HepG2 (cell line): ENCODE measurements at regions not wholly inside any gene's neighbourhood (a gene's known extent, or its start where the extent isn't known, plus 50 kb on each side); places are given as distances from the start of the nearest gene placed in this dataset.

Experiments used
- ATAC-seq: fragments of 200-7000 bp; cut with Tn5 transposase; 3 replicates; pipeline ENCODE4 v1.9.1; 2020; ENCODE audit warnings: mild to moderate bottlenecking, moderate library complexity
- BruUV-seq: library from RNA; stranded (reverse); fragments of 400-500 nt; replicated peaks from 2 replicates; lab custom pipeline; 2021; lab: Mats Ljungman, UMichigan
- CTCF ChIA-PET: fragments of 300-600 bp; formaldehyde crosslinking; extraction: SDS; loops from one replicate; lab custom pipeline; 2021; ENCODE audit warnings: low total read pairs, inconsistent platforms, low intra/inter-chr PET ratio; lab: Yijun Ruan, JAX
- POLR2A ChIA-PET: fragments of 350-600 bp; sonication (Branson Sonifier 250); formaldehyde crosslinking; loops from one replicate; lab custom pipeline; 2020; ENCODE audit warnings: antibody characterized with exemption, inconsistent platforms; lab: Yijun Ruan, JAX
- DNase-seq: peaks from one replicate; pipeline ENCODE4 v3.0.0-alpha.2; 2015; ENCODE audit warnings: low spot score
- FAIRE-seq: peaks from 3 replicates; lab custom pipeline; 2011; peaks lifted over from hg19 to GRCh38; lab: Jason Lieb, UNC
- H2AFZ ChIP-seq: one replicate; pipeline ENCODE4 v1.6.1; 2011; ENCODE audit warnings: low read length, inconsistent platforms
- H3K27ac ChIP-seq: fragments of 300-600 bp; 3 replicates; pipeline ENCODE4 v1.8.0; 2011; ENCODE audit warnings: mixed run types, mild to moderate bottlenecking, mixed read lengths, low read length, inconsistent platforms; ENCODE audit not compliant: insufficient read depth; ENCODE audit errors: extremely low read length
- H3K27me3 ChIP-seq, 2 experiments: fragments of 200-600 bp in 1 of 2; 2 replicates in 1 of 2; 3 replicates in 1 of 2; pipeline versions ENCODE4 v1.6.0 to v1.8.0; 2011; ENCODE audit warnings: low read length in 2 of 2, mild to moderate bottlenecking in 2 of 2, moderate library complexity in 2 of 2, inconsistent platforms in 1 of 2; ENCODE audit not compliant: insufficient read depth in 2 of 2, control insufficient read depth in 1 of 2
- H3K36me3 ChIP-seq, 2 experiments: fragments of 200-600 bp in 1 of 2; replicated peaks in 1 of 2; 2 replicates in 1 of 2; 3 replicates in 1 of 2; pipeline versions ENCODE4 v1.5.1 to v1.8.0; 2011; ENCODE audit warnings: low read length in 2 of 2, inconsistent platforms in 1 of 2; ENCODE audit not compliant: insufficient read depth in 2 of 2, control insufficient read depth in 1 of 2
- H3K4me1 ChIP-seq: 2 replicates; pipeline ENCODE4 v1.5.1; 2012; ENCODE audit warnings: low read length, inconsistent platforms; ENCODE audit not compliant: insufficient read depth
- H3K4me2 ChIP-seq: 2 replicates; pipeline ENCODE4 v1.6.0; 2011; ENCODE audit warnings: low read depth, low read length, inconsistent platforms
- H3K4me3 ChIP-seq, 3 experiments: fragments of 200-600 bp in 1 of 3; sonication (generic), shearing (Covaris generic) in 1 of 3; replicated peaks in 1 of 3; 2 replicates each; pipeline ENCODE4 v1.5.1; 2011 to 2016; ENCODE audit warnings: low read length in 3 of 3, inconsistent platforms in 2 of 3, low read depth in 2 of 3, mild to moderate bottlenecking in 2 of 3, control low read depth in 1 of 3, mixed read lengths in 1 of 3; ENCODE audit not compliant: insufficient read depth in 1 of 3
- H3K79me2 ChIP-seq: one replicate; pipeline ENCODE4 v1.6.1; 2011; ENCODE audit warnings: low read length, inconsistent platforms; ENCODE audit not compliant: insufficient read depth
- H3K9ac ChIP-seq: 2 replicates; pipeline ENCODE4 v1.6.0; 2011; ENCODE audit warnings: mild to moderate bottlenecking, low read depth, low read length, inconsistent platforms; ENCODE audit not compliant: insufficient read depth
- H3K9me3 ChIP-seq: 2 replicates; pipeline ENCODE4 v1.5.1; 2012; ENCODE audit warnings: mild to moderate bottlenecking, low read length
- H4K20me1 ChIP-seq: 2 replicates; pipeline ENCODE4 v1.6.0; 2011; ENCODE audit warnings: inconsistent platforms, mild to moderate bottlenecking, low read length, moderate library complexity; ENCODE audit not compliant: insufficient read depth
- CBX1 ChIP-seq: IDR thresholded peaks from one replicate; pipeline ENCODE4 v1.6.1; 2016; ENCODE audit warnings: antibody characterized with exemption, low read depth
- KMT2A ChIP-seq: sonication (generic); formaldehyde crosslinking; IDR thresholded peaks from 2 replicates; pipeline ENCODE4 v1.4.0; 2020; ENCODE audit warnings: missing genetic modification reagents
- MLLT10 ChIP-seq: sonication (generic); formaldehyde crosslinking; IDR thresholded peaks from 2 replicates; pipeline ENCODE4 v1.4.0; 2020; ENCODE audit warnings: missing genetic modification reagents
- PCBP1 ChIP-seq: fragments of 200-400 bp; formaldehyde crosslinking; IDR thresholded peaks from 2 replicates; pipeline ENCODE4 v1.6.1; 2017; ENCODE audit warnings: mild to moderate bottlenecking, low read depth, low read length, borderline replicate concordance
- PLSCR1 ChIP-seq: sonication (generic); formaldehyde crosslinking; IDR thresholded peaks from 2 replicates; pipeline ENCODE4 v1.5.0; 2020; ENCODE audit warnings: missing genetic modification reagents, mild to moderate bottlenecking, borderline replicate concordance
- SIN3B ChIP-seq: fragments of 150-350 bp; IDR thresholded peaks from 2 replicates; pipeline ENCODE4 v1.6.1; 2014; ENCODE audit warnings: low read length
- TCF7L2 ChIP-seq: IDR thresholded peaks from 2 replicates; pipeline ENCODE4 v1.6.1; 2011; ENCODE audit warnings: mild to moderate bottlenecking, low read depth, low read length, moderate library complexity
- TEAD3 ChIP-seq: optimal IDR thresholded peaks from 2 replicates; pipeline ENCODE3; 2016; ENCODE audit warnings: borderline replicate concordance
- TFDP2 ChIP-seq: sonication (generic); formaldehyde crosslinking; IDR thresholded peaks from 2 replicates; pipeline ENCODE4 v1.4.0; 2020; ENCODE audit warnings: missing genetic modification reagents
- ZNF558 ChIP-seq: sonication (generic); formaldehyde crosslinking; IDR thresholded peaks from 2 replicates; pipeline ENCODE4 v1.9.0; 2022; ENCODE audit warnings: mild to moderate bottlenecking, missing genetic modification reagents, borderline replicate concordance
- ZNF7 ChIP-seq: IDR thresholded peaks from 2 replicates; pipeline ENCODE4 v1.6.1; 2016; ENCODE audit warnings: missing biosample characterization, missing genetic modification reagents
- WGBS: methylation state at CpG from one replicate; pipeline ENCODE4 v1.1.6; 2017; ENCODE audit warnings: low lambda C conversion rate; 5-methylcytosine and 5-hydroxymethylcytosine counted together
- in situ Hi-C: cut with HindIII; loops from 2 replicates; pipeline ENCODE4 v1.10.0; 2017; ENCODE audit warnings: low pct_unique_long_range_greater_than_20kb; ENCODE audit not compliant: extremely low pct_ligation_motif_present
- intact Hi-C: fragments of 100-400 bp; cut with micrococcal nuclease; formaldehyde crosslinking; loops from one replicate; pipeline ENCODE4 v1.10.0; 2022; ENCODE audit not compliant: unreplicated experiment
- TF ChIP-seq, protein P1 (sequence below): sonication (generic); formaldehyde crosslinking; IDR thresholded peaks from 2 replicates; pipeline ENCODE4 v1.4.0; 2020; ENCODE audit warnings: missing genetic modification reagents, mild to moderate bottlenecking, borderline replicate concordance
- TF ChIP-seq, protein P2 (sequence below): sonication (generic); formaldehyde crosslinking; IDR thresholded peaks from 2 replicates; pipeline ENCODE4 v1.4.0; 2020; ENCODE audit warnings: missing genetic modification reagents, borderline replicate concordance
- TF ChIP-seq, protein P3 (sequence below): IDR thresholded peaks from 2 replicates; pipeline ENCODE4 v1.6.1; 2016; ENCODE audit warnings: low read depth, control low read depth

DNA sequence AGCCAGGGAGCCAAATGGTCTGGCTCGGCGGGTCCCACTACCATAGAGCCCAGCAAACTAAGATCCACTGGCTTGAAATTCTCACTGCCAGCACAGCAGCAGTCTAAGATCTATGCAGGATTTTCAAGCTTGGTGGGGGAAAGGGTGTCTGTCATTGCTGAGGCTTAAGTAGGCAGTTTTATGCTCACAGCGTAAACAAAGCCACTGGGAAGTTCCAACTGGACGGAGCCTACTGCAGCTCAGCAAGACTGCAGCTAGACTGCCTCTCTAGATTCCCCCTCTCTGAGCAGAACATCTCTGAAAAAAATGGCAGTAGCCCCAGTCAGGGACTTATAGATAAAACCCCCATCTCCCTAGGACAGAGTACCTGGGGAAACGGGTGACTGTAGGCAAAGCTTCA lies 277.6 kb upstream of the PHF14 start:
- intact Hi-C loops = no loop called here
- CTCF ChIA-PET = no interaction called here
- POLR2A ChIA-PET = no interaction called here

More for the DNA sequence above, 277.6 kb upstream of the PHF14 start:
- no peaks in the 10 kb centered on the region for H3K79me2 ChIP-seq
- no peak overlapping the region for H3K27ac ChIP-seq
- FAIRE-seq (no peak), DNase-seq (no peak)
- no peak overlapping the region for H3K4me2 ChIP-seq
- no peaks in the 10 kb centered on the region for H3K4me1 ChIP-seq
- H3K9ac ChIP-seq = no peak overlapping the region
- no peak overlapping the region for H2AFZ ChIP-seq
- no peaks in the 10 kb centered on the region for H3K36me3 ChIP-seq
- TF ChIP-seq, protein P1, sequence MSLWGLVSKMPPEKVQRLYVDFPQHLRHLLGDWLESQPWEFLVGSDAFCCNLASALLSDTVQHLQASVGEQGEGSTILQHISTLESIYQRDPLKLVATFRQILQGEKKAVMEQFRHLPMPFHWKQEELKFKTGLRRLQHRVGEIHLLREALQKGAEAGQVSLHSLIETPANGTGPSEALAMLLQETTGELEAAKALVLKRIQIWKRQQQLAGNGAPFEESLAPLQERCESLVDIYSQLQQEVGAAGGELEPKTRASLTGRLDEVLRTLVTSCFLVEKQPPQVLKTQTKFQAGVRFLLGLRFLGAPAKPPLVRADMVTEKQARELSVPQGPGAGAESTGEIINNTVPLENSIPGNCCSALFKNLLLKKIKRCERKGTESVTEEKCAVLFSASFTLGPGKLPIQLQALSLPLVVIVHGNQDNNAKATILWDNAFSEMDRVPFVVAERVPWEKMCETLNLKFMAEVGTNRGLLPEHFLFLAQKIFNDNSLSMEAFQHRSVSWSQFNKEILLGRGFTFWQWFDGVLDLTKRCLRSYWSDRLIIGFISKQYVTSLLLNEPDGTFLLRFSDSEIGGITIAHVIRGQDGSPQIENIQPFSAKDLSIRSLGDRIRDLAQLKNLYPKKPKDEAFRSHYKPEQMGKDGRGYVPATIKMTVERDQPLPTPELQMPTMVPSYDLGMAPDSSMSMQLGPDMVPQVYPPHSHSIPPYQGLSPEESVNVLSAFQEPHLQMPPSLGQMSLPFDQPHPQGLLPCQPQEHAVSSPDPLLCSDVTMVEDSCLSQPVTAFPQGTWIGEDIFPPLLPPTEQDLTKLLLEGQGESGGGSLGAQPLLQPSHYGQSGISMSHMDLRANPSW (CRISPR knock-in tag) = no peak
- TF ChIP-seq, protein P2, sequence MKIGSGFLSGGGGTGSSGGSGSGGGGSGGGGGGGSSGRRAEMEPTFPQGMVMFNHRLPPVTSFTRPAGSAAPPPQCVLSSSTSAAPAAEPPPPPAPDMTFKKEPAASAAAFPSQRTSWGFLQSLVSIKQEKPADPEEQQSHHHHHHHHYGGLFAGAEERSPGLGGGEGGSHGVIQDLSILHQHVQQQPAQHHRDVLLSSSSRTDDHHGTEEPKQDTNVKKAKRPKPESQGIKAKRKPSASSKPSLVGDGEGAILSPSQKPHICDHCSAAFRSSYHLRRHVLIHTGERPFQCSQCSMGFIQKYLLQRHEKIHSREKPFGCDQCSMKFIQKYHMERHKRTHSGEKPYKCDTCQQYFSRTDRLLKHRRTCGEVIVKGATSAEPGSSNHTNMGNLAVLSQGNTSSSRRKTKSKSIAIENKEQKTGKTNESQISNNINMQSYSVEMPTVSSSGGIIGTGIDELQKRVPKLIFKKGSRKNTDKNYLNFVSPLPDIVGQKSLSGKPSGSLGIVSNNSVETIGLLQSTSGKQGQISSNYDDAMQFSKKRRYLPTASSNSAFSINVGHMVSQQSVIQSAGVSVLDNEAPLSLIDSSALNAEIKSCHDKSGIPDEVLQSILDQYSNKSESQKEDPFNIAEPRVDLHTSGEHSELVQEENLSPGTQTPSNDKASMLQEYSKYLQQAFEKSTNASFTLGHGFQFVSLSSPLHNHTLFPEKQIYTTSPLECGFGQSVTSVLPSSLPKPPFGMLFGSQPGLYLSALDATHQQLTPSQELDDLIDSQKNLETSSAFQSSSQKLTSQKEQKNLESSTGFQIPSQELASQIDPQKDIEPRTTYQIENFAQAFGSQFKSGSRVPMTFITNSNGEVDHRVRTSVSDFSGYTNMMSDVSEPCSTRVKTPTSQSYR (CRISPR knock-in tag) = no peak
- TF ChIP-seq SIN3B (no peak), PCBP1 (no peak), TCF7L2 (no peak), KMT2A (CRISPR knock-in tag) (no peak), MLLT10 (CRISPR knock-in tag) (no peak), TEAD3 (CRISPR knock-in tag) (no peak), ZNF7 (CRISPR knock-in tag) (no peak), TFDP2 (no peak), ZNF558 (no peak), CBX1 (no peak), PLSCR1 (CRISPR knock-in tag) (no peak)
- TF ChIP-seq, protein P3, sequence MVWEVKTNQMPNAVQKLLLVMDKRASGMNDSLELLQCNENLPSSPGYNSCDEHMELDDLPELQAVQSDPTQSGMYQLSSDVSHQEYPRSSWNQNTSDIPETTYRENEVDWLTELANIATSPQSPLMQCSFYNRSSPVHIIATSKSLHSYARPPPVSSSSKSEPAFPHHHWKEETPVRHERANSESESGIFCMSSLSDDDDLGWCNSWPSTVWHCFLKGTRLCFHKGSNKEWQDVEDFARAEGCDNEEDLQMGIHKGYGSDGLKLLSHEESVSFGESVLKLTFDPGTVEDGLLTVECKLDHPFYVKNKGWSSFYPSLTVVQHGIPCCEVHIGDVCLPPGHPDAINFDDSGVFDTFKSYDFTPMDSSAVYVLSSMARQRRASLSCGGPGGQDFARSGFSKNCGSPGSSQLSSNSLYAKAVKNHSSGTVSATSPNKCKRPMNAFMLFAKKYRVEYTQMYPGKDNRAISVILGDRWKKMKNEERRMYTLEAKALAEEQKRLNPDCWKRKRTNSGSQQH (CRISPR knock-in tag) = no peak
- TF ChIP-seq, all 625 proteins: peak for 0
- BruUV-seq = no TSS peak
- ATAC-seq = no peak
- Histone ChIP-seq H3K9me3 (no peaks in the 10 kb centered on the region), H3K4me3 (no peak overlapping the region), H4K20me1 (no peaks in the 10 kb centered on the region), H3K27me3 (no peaks in the 10 kb centered on the region)
- in situ Hi-C loops = no loop called here
- WGBS = 26% methylated on average over 5 of the region's 5 CpGs
